WI38 (cell line): ENCODE measurements at regions not wholly inside any gene's neighbourhood (a gene's known extent, or its start where the extent isn't known, plus 50 kb on each side); places are given as distances from the start of the nearest gene placed in this dataset.

Source experiments
- H3K4me3 ChIP-seq: 2 replicates; pipeline ENCODE4 v1.5.1; 2011; ENCODE audit warnings: low read depth, mild to moderate bottlenecking, control low read depth, low read length
- TF ChIP-seq, protein P1 (sequence below): IDR thresholded peaks from 2 replicates; pipeline ENCODE4 v1.5.1; 2012; ENCODE audit warnings: low read depth, mild to moderate bottlenecking, control low read depth, low read length

- H3K4me3 ChIP-seq = no peak overlapping the region
- TF ChIP-seq, protein P1, sequence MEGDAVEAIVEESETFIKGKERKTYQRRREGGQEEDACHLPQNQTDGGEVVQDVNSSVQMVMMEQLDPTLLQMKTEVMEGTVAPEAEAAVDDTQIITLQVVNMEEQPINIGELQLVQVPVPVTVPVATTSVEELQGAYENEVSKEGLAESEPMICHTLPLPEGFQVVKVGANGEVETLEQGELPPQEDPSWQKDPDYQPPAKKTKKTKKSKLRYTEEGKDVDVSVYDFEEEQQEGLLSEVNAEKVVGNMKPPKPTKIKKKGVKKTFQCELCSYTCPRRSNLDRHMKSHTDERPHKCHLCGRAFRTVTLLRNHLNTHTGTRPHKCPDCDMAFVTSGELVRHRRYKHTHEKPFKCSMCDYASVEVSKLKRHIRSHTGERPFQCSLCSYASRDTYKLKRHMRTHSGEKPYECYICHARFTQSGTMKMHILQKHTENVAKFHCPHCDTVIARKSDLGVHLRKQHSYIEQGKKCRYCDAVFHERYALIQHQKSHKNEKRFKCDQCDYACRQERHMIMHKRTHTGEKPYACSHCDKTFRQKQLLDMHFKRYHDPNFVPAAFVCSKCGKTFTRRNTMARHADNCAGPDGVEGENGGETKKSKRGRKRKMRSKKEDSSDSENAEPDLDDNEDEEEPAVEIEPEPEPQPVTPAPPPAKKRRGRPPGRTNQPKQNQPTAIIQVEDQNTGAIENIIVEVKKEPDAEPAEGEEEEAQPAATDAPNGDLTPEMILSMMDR = no peak
Measured at GRCh38 chr3:161444694-161445077, 51.9 kb upstream of the OTOL1 start.

- TF ChIP-seq, protein P1 = no peak
- H3K4me3 ChIP-seq = no peak overlapping the region
Measured at GRCh38 chr3:161443921-161444693, 52.5 kb upstream of the OTOL1 start.

DNA sequence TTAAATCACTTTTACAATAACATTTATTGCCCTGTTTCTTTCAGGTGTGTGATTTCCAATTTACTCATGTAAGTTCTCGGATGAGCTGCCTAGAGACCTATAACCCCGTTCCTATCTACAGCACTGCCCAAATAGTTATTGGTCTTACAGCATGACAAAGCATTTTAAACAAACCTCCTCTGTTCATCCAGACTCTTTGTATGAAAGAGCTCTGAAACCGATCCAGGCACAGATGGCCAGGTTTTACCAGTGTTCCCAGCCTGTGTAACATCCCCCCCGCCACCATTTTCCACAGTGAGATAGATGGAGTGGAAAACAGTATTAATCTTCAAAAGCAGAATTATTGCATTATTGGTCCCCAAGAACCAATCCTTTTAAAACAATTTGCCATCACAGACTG is 59.0 kb upstream of the SPTSSB start:
- TF ChIP-seq, protein P1 = no peak
- H3K4me3 ChIP-seq = no peak overlapping the region

GRCh38 chr3:161427347-161427746 is 56.0 kb upstream of the SPTSSB start:
- TF ChIP-seq, protein P1 = no peak
- no peak overlapping the region for H3K4me3 ChIP-seq

- TF ChIP-seq, protein P1 = no peak
- H3K4me3 ChIP-seq = no peak overlapping the region
Measured at GRCh38 chr3:161426758-161427157, 55.4 kb upstream of the SPTSSB start.

DNA sequence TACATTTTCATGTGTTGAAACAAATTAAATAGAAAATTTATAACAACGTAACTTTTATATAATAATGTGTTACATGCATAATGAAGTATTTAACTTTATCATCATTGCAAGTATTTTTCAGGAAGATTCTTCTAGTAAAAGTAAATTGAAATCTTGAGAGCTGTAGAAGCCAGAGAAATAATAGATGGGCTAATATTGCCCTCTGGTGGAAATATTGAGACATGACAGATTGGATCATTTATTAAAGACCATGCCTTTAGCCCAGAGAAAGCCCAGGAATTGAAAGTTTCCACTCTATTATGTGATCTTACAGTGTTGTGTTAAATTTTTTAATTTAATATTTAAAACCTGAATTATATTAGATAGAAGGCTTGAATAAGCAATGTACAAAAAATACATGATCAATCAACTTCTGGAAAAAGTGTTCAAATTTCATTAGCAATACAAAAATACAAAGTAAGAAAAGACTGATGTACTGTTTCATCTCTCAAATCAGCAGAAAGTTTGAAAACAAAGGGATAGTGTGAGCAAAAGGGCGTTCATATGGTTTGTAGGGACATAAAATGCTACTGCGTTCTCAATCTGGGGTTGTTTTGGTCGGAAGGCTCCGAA is 52.7 kb upstream of the SPTSSB start:
- TF ChIP-seq, protein P1 = peak; percentile 11; the same call in 1 of the 2 replicates
- H3K4me3 ChIP-seq = no peak overlapping the region

GRCh38 chr3:161422171-161422700 is 50.9 kb upstream of the SPTSSB start:
- no peak overlapping the region for H3K4me3 ChIP-seq
- TF ChIP-seq, protein P1 = no peak
